ENCODE measurements at regions not wholly inside any gene's neighbourhood (a gene's known extent, or its start where the extent isn't known, plus 50 kb on each side); places are given as distances from the start of the nearest gene placed in this dataset.

- TF ChIP-seq, protein P1, sequence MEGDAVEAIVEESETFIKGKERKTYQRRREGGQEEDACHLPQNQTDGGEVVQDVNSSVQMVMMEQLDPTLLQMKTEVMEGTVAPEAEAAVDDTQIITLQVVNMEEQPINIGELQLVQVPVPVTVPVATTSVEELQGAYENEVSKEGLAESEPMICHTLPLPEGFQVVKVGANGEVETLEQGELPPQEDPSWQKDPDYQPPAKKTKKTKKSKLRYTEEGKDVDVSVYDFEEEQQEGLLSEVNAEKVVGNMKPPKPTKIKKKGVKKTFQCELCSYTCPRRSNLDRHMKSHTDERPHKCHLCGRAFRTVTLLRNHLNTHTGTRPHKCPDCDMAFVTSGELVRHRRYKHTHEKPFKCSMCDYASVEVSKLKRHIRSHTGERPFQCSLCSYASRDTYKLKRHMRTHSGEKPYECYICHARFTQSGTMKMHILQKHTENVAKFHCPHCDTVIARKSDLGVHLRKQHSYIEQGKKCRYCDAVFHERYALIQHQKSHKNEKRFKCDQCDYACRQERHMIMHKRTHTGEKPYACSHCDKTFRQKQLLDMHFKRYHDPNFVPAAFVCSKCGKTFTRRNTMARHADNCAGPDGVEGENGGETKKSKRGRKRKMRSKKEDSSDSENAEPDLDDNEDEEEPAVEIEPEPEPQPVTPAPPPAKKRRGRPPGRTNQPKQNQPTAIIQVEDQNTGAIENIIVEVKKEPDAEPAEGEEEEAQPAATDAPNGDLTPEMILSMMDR (conservative IDR thresholded peaks at IDR 0.05; ENCODE audit: low read depth, low read length): no peak
- no peak for TF ChIP-seq MAFK (IDR thresholded peaks at IDR 0.05; ENCODE audit: low read depth, low read length)
- no peak for TF ChIP-seq SMC3 (IDR thresholded peaks at IDR 0.05; ENCODE audit: low read depth, low read length)
- no peak for TF ChIP-seq RAD21 (IDR thresholded peaks at IDR 0.05; ENCODE audit: low read length)
- TF ChIP-seq POLR2A (IDR thresholded peaks at IDR 0.05; ENCODE audit: low read depth, low read length): no peak
Observed at GRCh38 chr5:35442885-35443639, 174.6 kb upstream of the SPEF2 start.

Measured in IMR-90 (cell line).